ENCODE measurements at regions not wholly inside any gene's neighbourhood (a gene's known extent, or its start where the extent isn't known, plus 50 kb on each side); places are given as distances from the start of the nearest gene placed in this dataset.

GRCh38 chr16:5865236-5865635 is 767.6 kb upstream of the EEF2KMT start:
- Histone ChIP-seq H2BK5ac (ENCODE audit: low read depth, low read length, poor library complexity, severe bottlenecking) (no peak overlapping the region), H2BK20ac (ENCODE audit: low read depth, low read length) (no peak overlapping the region), H3K9me1 (ENCODE audit: insufficient read depth, low read length) (no peaks in the 10 kb centered on the region), H3K79me1 (ENCODE audit: low read depth in 1 of 2, low read length in 2 of 2) (no peaks in the 10 kb centered on the region), H3K4me1 (ENCODE audit: control insufficient read depth, insufficient read depth, low read length) (no peaks in the 10 kb centered on the region), H2AK9ac (replicated peaks; ENCODE audit: low read depth, low read length, poor library complexity) (no peak overlapping the region), H4K8ac (ENCODE audit: low read depth in 2 of 2, low read length in 2 of 2) (no peak overlapping the region), H3K36me3 (ENCODE audit: control insufficient read depth, insufficient read depth, low read length) (no peaks in the 10 kb centered on the region), H3K27me3 (ENCODE audit: control insufficient read depth, insufficient read depth, low read length) (no peaks in the 10 kb centered on the region), H3K9ac (ENCODE audit: low read depth, low read length) (no peak overlapping the region), H4K5ac (ENCODE audit: low read depth, low read length) (no peak overlapping the region), H3K14ac (replicated peaks; ENCODE audit: low read depth, low read length) (no peak overlapping the region), H3K18ac (ENCODE audit: low read depth, low read length) (no peak overlapping the region), H3K56ac (ENCODE audit: extremely low read depth, insufficient read depth, low read length) (no peak overlapping the region), H2AFZ (replicated peaks; ENCODE audit: low read length, poor library complexity) (no peak overlapping the region), H3K23ac (ENCODE audit: low read depth, low read length) (no peak overlapping the region), H4K91ac (ENCODE audit: insufficient read depth, low read depth, low read length) (no peak overlapping the region), H3K9me3 (ENCODE audit: control insufficient read depth, insufficient read depth, low read length) (peaks cover 19% of the 10 kb centered on the region), H3K27ac (ENCODE audit: insufficient read depth, low read length) (no peak overlapping the region), H3K4me2 (ENCODE audit: low read depth, low read length) (no peak overlapping the region), H2AK5ac (ENCODE audit: low read depth, low read length) (no peak overlapping the region), H4K20me1 (ENCODE audit: insufficient read depth, low read length) (no peaks in the 10 kb centered on the region), H2BK15ac (ENCODE audit: low read depth, low read length) (no peak overlapping the region), H3K4ac (ENCODE audit: low read depth, low read length) (no peak overlapping the region), H3K4me3 (ENCODE audit: insufficient read depth, low read depth, low read length) (no peak overlapping the region), H2BK120ac (ENCODE audit: low read depth, low read length) (no peak overlapping the region)
- WGBS, 2 experiments (ENCODE audit: extremely low coverage in 2 of 2, insufficient read length in 1 of 2) = no CpG with 5 or more reads among the region's 6 CpGs
- in situ Hi-C loops (cut with MboI; ENCODE audit: low sequenced_read_pairs) (no loop called here), dilution Hi-C loops (cut with HindIII; ENCODE audit: low sequenced_read_pairs, unreplicated experiment) (no loop called here), intact Hi-C loops (cut with micrococcal nuclease) (no loop called here)
- TF ChIP-seq MAZ (IDR thresholded peaks at IDR 0.05; ENCODE audit: borderline replicate concordance, low read depth, low read length) (no peak), USF2 (IDR thresholded peaks at IDR 0.05; ENCODE audit: low read depth, low read length) (no peak), SMC3 (IDR thresholded peaks at IDR 0.05; ENCODE audit: low read depth, low read length) (no peak), FOS (IDR thresholded peaks at IDR 0.05; ENCODE audit: low read depth, low read length) (no peak), RFX5 (IDR thresholded peaks at IDR 0.05; ENCODE audit: low read depth, low read length) (no peak), MAFK (IDR thresholded peaks at IDR 0.05; ENCODE audit: low read depth, low read length) (no peak), RCOR1 (IDR thresholded peaks at IDR 0.05; ENCODE audit: insufficient replicate concordance, low read length) (no peak), MXI1 (IDR thresholded peaks at IDR 0.05; ENCODE audit: borderline replicate concordance, low read depth, low read length) (no peak), POLR2A (IDR thresholded peaks at IDR 0.05; ENCODE audit: low read depth, low read length) (no peak), CHD1 (IDR thresholded peaks at IDR 0.05; ENCODE audit: low read depth, low read length) (no peak), RAD21 (IDR thresholded peaks at IDR 0.05; ENCODE audit: low read length) (no peak), CEBPB (IDR thresholded peaks at IDR 0.05; ENCODE audit: low read depth, low read length) (no peak), NFE2L2 (IDR thresholded peaks at IDR 0.05; ENCODE audit: low read depth, low read length) (no peak)
- TF ChIP-seq, protein P1, sequence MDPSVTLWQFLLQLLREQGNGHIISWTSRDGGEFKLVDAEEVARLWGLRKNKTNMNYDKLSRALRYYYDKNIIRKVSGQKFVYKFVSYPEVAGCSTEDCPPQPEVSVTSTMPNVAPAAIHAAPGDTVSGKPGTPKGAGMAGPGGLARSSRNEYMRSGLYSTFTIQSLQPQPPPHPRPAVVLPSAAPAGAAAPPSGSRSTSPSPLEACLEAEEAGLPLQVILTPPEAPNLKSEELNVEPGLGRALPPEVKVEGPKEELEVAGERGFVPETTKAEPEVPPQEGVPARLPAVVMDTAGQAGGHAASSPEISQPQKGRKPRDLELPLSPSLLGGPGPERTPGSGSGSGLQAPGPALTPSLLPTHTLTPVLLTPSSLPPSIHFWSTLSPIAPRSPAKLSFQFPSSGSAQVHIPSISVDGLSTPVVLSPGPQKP (IDR thresholded peaks at IDR 0.05; ENCODE audit: borderline replicate concordance, low read depth, low read length) = no peak
- TF ChIP-seq, protein P2, sequence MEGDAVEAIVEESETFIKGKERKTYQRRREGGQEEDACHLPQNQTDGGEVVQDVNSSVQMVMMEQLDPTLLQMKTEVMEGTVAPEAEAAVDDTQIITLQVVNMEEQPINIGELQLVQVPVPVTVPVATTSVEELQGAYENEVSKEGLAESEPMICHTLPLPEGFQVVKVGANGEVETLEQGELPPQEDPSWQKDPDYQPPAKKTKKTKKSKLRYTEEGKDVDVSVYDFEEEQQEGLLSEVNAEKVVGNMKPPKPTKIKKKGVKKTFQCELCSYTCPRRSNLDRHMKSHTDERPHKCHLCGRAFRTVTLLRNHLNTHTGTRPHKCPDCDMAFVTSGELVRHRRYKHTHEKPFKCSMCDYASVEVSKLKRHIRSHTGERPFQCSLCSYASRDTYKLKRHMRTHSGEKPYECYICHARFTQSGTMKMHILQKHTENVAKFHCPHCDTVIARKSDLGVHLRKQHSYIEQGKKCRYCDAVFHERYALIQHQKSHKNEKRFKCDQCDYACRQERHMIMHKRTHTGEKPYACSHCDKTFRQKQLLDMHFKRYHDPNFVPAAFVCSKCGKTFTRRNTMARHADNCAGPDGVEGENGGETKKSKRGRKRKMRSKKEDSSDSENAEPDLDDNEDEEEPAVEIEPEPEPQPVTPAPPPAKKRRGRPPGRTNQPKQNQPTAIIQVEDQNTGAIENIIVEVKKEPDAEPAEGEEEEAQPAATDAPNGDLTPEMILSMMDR (conservative IDR thresholded peaks at IDR 0.05; ENCODE audit: low read depth, low read length) = no peak
- BruUV-seq (replicated peaks) = no TSS peak
- POLR2A ChIA-PET (ENCODE audit: unreplicated experiment) = no interaction called here
- CTCF ChIA-PET = no interaction called here
- ATAC-seq (ENCODE audit: low read depth) = no peak
- no peak for DNase-seq
